GM19240 (cell line): ENCODE measurements at regions not wholly inside any gene's neighbourhood (a gene's known extent, or its start where the extent isn't known, plus 50 kb on each side); places are given as distances from the start of the nearest gene placed in this dataset.

Experiments
- DNase-seq: peaks from one replicate; pipeline ENCODE4 v3.0.0; 2011; ENCODE audit warnings: low spot score; ENCODE audit not compliant: insufficient read length

DNA sequence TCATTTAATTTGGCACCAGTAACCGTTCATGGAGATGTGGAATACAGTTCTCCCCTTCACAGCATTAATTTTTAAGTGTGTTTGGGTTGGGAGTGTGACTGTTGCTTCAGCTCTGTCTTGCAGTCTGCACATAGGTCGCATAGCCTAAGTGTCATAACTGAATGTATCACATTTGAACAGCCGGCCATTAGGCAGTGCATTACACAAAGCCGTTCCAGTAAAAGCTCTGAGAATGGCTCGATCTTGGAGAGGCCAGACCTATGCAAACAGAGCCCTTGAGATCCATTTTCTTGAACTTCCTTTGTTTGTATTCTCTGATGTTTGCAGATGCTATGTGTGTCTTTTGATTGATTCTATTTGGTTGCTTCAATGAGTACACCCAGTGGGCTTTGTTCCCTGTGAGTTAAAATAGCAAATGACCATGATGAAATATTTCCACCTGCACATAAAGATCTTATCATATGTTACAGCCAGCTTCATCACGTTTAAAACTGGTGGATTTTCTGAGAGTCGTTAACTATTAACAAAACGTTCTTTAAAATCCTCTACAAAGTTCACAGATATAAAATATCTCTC lies 1104.9 kb upstream of the SLC10A2 start:
- DNase-seq: no peak

DNA sequence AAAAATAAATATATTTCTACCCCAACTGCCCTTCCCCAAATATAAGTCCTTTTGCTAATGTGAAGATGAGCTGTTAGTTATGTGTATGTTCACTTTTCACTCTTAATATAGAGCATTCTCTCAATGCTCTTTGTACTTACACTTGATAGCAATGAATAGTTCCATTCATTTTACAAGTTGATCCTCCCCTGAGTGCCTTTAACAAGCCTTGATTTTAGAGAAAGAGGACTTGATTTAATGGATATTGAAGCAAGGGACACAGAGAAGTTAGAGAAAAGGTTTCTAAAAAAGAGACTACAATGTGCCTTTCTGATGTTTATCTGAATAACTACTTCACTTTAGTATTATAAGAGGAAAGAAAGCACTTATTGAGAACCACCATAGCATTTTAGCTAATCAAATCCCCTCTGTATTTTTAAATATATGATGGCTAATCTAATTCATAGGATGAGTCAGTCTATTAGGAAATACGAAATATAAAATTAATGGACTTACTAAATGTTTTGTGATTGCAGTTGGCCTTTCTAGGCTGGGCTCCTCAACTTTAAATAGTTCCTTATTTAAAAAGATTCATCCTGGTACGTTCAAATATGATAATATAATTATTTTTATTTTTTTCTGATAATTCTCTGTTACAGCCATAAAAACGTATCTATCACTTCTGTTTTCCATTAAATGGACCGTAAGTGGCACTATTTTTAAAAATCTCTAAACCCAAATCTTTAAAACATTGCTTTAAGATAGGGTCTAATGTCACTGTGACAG lies 1097.8 kb upstream of the SLC10A2 start:
- DNase-seq: no peak

DNA sequence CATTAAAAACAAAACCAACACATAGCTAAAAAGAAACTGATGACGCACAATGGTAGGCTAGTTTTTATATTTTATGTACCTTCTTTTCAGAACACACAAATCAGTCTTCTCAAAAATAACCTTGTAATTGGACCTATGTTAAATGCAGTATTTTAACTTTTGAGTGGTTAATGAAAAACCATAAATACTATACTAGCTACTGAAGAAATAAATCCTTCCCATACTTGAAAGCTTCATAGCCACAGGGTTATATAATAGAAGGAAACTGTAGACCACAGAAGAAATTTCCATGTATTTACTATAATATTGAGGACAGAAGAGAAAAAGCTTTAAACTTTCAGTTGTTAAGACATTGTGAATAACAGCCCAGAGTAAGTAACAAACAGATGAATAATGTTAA lies 1094.3 kb upstream of the SLC10A2 start:
- DNase-seq: no peak

DNA sequence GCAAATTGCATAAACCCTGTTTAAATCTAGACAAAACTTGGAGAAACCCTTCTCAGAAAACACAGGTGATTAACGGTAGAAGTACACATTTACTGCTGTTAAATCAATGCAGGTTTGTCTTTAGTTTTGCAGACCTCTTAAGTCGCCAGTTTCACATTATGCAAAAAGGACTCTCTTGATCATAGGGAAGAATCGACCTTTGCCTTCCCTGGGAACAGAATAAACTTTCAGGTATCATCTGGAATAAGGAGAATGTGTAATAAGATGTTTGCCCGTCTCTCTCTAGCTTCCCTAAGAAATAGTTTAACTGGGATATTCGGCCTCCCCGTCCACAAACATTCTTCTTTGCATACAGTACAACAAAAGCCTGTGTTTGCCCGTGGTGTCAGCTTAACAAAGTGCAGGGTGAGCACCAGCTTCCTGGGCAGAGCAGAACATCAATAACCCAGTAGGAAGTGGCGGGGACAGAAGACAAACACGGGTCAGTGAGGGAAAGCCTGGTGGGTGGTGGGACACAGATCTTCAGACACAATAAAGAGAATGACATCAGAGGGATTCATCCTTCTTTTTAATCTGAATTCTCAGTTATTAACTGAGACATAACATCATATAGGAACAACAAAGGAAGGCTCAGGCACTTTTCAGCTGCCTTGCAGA lies 1077.7 kb upstream of the SLC10A2 start:
- no peak for DNase-seq

DNA sequence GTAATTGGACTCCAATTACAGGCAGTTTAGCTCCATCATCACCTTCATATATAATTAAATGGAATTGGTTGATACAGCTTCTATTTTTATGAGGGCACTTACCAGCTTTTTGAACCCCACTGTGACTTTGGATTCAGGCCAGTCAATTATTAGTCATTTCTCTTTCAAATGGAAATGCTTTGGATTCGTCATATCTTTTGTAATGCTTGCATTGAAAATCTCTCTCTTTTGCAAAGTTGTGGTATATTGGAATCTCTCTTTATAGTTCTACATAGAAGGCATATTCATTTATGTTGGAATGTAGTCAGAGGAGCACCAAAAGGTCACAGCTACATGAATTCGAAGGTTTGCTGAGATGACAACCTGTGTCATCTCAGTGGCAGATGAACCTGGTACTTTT lies 1074.3 kb upstream of the SLC10A2 start:
- no peak for DNase-seq

DNA sequence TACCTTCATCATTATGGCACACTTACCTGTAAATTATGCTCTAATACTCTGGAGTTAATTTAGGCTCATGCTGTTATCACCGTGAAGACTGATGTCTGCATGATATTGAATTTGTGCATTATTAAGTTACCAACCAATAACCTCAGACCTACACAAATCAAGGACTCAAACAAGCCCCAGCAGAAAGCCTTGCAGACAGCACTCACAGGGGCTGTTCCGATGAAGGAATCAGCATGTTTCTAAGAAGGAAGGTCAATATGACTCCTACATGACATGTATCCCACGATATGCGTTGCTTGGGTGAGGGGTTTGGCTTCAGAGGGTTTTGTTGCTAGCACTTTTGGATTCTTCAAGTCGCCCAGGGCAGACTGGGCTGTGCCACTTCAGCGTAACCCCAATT lies 1071.2 kb upstream of the SLC10A2 start:
- DNase-seq: no peak

DNA sequence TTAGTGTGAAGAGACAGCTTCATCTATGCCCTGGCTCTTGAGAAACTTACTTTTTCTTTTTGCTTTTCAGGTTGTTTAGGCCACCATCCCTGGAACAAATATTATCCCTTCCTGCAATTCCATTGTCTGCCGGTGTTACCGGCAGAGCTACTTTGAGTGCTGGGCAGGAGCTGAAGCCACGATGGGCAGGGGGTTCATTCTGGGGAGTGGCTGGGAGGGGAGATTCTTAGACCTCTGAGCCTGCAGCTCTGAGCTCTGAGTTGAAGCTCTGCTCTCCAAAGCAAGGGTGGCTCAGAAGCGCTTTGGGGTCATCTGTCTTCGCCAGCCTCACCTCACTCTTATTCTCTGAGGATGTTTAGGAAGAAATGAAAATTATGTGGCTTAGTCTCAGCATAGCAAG lies 1066.6 kb upstream of the SLC10A2 start:
- DNase-seq: no peak

DNA sequence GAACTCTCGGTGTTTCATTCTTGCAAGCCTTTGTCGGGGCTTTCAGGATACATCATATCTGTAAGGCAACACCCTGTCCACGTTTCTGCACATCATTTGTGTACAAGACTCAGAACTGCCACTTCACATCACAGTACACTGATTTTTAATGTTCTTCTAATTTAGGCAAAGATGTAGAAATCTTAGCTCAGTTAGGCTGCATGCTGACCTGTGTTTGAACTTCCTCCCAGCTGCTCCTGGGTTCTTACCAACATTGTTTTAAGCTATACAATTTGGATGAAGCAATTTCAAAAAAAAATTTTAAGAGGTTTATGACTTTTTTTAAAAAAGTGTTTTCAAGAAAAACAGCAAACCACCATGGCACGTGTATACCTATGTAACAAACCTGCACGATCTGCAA lies 1047.9 kb upstream of the SLC10A2 start:
- DNase-seq: no peak

DNA sequence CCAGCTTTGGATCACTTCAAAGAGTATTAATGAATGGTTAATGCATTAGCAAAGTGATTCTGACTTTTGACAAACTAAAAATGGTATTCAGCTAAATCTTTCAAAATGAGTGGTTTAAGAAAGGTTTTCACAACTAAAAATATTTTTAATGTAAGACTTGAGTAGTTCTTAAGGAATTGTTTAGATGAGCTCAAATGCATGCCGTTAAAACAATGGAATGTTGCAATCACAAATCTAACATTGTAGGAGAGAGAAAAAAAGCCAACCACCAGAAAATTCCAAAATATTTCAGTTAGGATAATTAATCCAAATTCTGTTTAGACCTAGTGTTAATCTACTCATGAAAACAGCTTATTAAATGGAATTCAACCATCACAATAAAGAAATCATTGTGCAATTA lies 1044.8 kb upstream of the SLC10A2 start:
- no peak for DNase-seq

DNA sequence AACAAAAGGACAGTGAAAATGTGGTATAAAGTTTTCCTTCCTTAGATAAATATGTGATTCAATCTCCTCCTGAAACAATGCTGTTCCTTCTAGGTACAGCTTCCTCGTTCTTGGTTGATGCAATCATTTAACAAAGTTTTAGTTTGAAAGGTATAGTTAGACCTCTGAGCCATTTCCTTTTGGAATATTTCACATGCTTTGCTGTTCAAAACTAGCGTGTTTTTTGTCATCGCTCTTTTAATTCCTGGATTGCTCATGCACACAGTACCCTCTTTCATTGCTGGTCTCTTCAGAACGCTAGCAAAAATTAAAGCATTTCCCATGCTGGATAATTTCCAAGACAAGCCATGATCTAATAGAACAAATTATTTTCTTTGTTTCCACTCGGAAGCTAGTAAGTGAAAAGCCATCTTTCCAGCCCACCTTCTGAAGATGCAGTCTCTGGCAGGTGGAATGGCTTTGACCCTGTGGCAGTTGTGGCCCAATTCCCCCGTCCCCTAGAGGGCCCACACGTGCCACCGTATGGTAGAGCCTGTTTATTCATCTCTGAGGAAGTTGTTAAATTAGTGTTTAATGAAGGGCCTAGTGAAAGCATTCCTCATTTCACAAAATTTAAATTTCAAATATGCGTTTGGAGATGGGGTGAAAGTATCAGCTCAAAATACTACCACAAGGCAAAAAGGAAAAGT lies 1040.6 kb upstream of the SLC10A2 start:
- DNase-seq: no peak

DNA sequence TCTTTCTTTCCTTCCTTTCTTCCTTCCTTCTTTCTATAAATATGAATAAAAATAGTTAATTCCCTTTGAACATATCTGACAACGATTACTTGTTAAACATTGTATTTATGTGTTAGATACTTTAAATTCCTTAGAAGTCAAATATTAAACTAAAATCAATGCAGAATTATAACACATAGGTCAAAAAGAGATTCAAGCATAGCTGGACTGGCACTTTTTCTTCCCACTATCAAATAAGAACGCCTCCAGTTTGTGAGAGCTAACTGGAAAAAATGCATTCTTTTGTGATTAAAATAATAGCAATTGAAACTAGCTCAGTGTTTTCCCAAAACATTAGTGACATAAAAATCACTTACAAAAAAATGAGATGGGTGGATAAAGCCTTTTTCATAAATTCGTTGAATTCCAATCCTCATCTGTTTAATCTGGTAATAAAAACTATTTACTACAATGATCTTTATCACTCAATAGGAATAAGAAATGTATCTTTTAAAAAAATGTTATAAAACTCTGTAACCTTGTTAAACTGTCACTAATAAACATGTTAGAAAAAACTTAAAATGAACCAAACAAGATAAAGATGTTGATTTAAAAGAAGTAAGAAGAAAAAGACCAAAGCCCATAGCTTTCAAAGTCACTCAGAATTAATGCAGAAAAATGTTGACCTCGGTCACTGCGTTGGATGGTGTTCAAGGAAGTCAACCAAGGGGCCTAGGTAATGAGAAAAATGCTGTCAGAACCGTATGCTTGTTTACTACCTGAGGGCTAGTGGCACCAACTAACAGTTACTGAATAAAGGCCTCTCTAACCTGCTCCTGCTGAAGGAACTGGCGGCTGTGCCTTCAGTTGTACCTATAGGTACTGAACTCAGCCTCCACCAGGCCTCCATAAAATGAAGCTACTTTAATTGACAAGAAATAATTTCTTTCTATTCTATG lies 1039.5 kb upstream of the SLC10A2 start:
- no peak for DNase-seq

DNA sequence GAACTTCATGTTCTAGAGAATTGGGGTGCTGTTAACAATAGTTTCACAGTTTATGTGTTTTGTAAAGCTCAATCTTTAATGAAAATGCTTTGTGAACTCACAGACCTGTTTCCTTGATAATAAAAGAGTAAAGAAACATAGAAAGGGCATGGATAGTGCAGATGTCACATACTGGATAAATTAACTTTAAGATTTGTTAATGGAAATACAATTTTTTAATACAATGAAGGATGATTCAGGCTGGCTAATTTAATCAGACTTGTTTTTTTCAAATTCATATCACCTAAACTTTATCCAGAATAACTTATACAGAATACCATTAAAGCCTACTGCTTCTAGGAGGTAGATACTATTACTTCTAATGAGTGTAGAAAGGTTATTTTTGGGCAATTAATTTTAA lies 1033.5 kb upstream of the SLC10A2 start:
- no peak for DNase-seq

DNA sequence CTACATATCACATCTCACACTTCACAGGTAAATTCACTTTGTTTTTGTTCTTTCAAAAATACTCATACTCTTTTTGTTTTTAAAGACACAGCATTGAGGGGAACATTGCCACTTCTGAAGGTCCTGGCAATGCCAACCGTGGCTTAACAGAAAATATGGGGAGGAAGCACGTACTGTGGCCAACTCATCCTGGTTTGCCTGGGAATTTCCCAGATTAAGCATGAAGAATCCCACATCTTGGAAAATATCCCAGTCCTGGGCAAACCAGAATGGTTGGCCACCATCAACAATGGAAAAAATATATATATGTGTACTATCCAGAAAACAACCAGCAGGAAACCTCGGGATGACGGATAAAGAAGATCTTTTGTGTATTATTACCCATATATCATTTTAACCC lies 1032.2 kb upstream of the SLC10A2 start:
- DNase-seq: no peak

DNA sequence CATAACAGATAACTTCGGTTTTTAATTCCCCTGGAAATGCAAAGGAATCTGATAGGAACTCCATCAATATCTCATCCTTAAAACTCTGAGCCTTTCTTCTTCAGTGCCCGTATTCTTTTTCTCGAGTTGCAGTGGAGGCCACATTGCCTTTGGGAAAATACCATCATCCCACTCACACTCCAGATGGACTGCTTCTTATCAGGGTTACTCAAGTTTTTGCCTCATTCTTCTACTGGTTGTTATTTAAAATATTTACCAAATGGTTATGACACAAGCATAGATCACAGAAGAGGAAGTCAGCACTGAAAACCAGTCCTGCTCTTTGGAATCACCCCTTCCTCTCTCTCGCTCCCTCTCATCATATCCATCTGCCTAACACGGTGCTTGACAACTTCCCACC lies 1020.5 kb upstream of the SLC10A2 start:
- DNase-seq: no peak

DNA sequence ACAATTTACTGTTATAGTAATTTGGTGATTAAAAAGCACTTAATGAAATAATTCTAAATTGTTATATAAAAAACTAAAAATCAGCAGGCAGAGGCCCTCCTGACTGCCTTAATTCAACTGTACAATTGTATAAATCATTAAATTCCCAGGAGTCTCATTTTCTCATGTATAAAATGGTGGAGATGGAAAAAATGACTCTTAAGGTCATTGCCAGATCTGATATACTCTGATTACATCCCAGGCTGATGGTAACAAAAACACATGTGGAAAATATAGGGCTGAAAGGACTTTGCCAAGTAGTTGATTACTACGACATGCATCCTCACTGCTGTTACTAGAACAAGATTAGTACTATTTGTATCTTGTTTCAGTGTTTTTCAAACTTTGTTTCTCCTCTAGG lies 1020.0 kb upstream of the SLC10A2 start:
- no peak for DNase-seq

DNA sequence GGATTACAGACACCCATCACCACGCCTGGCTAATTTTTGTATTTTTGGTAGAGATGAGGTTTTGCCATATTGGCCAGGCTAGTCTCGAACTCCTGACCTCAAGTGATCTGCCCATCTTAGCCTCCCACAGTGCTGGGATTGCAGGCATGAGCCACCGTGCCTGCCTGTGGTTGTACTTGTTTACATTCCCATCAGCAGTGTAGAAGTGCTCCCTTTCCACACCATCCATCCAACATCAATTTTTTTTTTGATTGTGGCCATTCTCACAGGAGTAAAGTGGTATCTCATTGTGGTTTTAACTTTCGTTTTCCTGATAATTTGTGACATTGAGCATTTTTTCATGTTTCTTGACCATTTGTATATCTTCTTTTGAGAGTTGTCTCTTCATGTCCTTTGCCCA lies 1019.4 kb upstream of the SLC10A2 start:
- no peak for DNase-seq

DNA sequence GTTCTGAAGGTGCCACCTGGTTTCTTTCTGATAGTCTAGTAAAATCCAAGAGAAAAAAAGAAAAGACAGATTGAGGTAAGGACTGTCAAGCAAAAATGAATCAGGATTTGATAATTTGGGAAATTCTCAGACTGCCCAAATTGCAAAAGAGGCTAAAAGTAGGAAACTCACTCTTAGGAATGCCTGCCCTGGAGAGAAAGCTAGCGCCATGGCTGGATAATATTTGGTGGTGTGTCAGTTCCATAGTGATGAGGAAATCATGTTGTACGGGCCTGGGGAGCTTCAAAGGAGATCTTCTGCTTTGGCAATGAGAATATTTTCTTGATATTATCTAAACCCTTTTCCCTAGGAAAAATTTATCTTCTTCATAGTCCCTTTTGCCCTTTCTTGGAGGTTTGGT lies 1008.1 kb upstream of the SLC10A2 start:
- no peak for DNase-seq

DNA sequence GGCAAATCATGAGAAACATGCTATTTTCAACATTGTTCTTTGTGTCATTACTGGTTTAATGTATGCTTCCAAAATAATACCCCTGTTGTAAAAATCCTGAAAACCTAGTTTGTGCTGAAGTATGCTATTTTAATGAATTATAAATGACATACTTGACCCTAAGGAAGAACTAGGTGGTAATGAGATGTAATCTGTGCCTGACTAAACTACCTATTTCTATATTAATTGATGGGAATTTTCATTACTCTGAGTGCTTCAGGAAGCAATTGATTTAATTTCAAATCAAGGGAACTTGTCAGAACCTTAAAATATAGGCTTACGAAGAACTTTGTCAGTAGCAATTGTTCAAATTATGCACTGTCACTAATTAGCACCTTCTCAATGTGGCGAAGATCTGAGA lies 1005.6 kb upstream of the SLC10A2 start:
- no peak for DNase-seq

DNA sequence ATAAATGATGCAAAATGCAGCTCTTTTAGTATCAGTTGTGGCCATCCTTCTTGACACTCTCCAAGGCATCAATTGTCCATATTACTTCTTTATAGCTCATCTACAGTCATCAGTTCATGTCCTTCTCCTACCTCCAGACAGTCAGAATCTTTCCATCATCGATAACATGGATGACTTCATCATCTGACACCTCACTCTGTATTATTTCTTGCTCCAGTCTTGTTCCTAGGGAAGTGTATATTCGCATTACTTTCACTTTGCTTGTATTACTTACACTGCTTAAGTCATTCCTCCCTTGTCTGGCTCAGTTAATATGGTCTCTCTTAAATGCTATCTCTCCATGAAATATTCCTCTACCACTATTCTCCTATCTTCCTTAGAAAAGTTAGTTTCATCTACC lies 999.1 kb upstream of the SLC10A2 start:
- no peak for DNase-seq

DNA sequence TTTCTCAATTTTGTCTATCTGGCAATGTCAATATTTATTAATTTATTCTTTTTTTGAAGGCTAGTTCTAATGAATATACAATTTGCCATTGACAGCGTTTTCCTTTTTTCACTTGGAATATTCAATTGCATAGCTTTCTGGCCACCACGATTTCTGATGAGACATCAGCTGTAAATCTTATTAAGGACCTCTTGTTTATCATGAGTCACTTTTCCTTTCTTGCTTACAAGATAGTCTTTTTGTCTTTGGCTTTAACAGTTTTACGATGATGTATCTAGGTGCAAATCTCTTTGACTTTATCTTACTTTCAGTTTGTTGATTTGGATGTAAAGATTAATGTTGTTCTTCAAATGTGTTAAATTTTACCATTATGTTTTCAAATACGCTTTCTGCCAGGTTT lies 991.6 kb upstream of the SLC10A2 start:
- DNase-seq: no peak

DNA sequence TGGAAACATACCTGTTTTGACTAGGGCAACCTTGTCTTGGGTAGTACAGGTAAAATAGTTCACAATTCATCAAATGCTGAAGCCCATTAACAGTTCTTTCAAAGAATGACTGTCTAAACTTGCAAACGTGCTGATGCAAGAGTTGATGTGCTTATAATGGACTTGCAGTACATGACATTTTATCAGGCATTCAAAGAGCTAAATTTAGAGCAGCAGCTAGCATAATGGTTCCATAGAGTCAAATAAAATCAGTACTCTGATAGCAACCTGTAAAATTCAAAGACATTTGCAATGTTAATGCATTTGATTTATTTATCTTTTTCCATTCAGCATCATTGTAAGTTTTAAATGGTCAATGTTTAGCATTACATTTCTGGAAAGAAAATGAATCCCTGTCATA lies 979.7 kb upstream of the SLC10A2 start:
- no peak for DNase-seq
